Hepatocyte (in vitro differentiated cells): ENCODE measurements at regions not wholly inside any gene's neighbourhood (a gene's known extent, or its start where the extent isn't known, plus 50 kb on each side); places are given as distances from the start of the nearest gene placed in this dataset.

ENCODE experiments used
- DNase-seq: peaks from one replicate; pipeline ENCODE4 v3.0.0-alpha.2; 2016; ENCODE audit warnings: low spot score
- H2AFZ ChIP-seq: fragments of 200-600 bp; sonication (generic); 2 replicates; pipeline ENCODE4 v1.6.0; 2016; ENCODE audit warnings: antibody characterized with exemption, mild to moderate bottlenecking
- H3K27ac ChIP-seq: fragments of 200-600 bp; sonication (generic); 2 replicates; pipeline ENCODE4 v1.5.1; 2016; ENCODE audit warnings: mild to moderate bottlenecking
- H3K27me3 ChIP-seq: fragments of 200-600 bp; sonication (generic); 2 replicates; pipeline ENCODE4 v1.6.1; 2016
- H3K36me3 ChIP-seq: fragments of 200-600 bp; sonication (generic); replicated peaks from 2 replicates; pipeline ENCODE4 v1.5.1; 2016; ENCODE audit warnings: low read depth; ENCODE audit not compliant: insufficient read depth
- H3K4me1 ChIP-seq: fragments of 200-600 bp; sonication (generic); 2 replicates; pipeline ENCODE4 v1.5.1; 2016; ENCODE audit warnings: mild to moderate bottlenecking, moderate library complexity; ENCODE audit not compliant: insufficient read depth
- H3K4me2 ChIP-seq: fragments of 200-600 bp; sonication (generic); 2 replicates; pipeline ENCODE4 v1.6.0; 2016
- H3K4me3 ChIP-seq: fragments of 200-600 bp; sonication (generic); 2 replicates; pipeline ENCODE4 v1.5.1; 2016; ENCODE audit warnings: mild to moderate bottlenecking
- H3K79me2 ChIP-seq: fragments of 200-600 bp; sonication (generic); 2 replicates; pipeline ENCODE4 v1.6.0; 2017; ENCODE audit warnings: mild to moderate bottlenecking
- H3K9me2 ChIP-seq: fragments of 200-600 bp; sonication (generic); replicated peaks from 2 replicates; pipeline ENCODE4 v1.6.0; 2017; ENCODE audit warnings: mild to moderate bottlenecking; ENCODE audit not compliant: insufficient read depth
- H3K9me3 ChIP-seq: fragments of 200-600 bp; sonication (generic); 2 replicates; pipeline ENCODE4 v1.5.1; 2016; ENCODE audit warnings: low read depth, mild to moderate bottlenecking
- H4K20me1 ChIP-seq: fragments of 200-600 bp; sonication (generic); 2 replicates; pipeline ENCODE4 v1.6.0; 2016; ENCODE audit warnings: mild to moderate bottlenecking; ENCODE audit not compliant: insufficient read depth, poor library complexity, severe bottlenecking
- EZH2 ChIP-seq: fragments of 200-600 bp; sonication (generic); IDR thresholded peaks from 2 replicates; pipeline ENCODE4 v1.6.1; 2016; ENCODE audit warnings: antibody characterized with exemption, mild to moderate bottlenecking, borderline replicate concordance
- EZH2phosphoT487 ChIP-seq: fragments of 200-600 bp; sonication (generic); IDR thresholded peaks from one replicate; pipeline ENCODE4 v1.6.1; 2018; ENCODE audit warnings: antibody characterized with exemption, mild to moderate bottlenecking, low read depth, moderate library complexity; ENCODE audit not compliant: unreplicated experiment, severe bottlenecking
- WGBS: methylation state at CpG from one replicate; pipeline ENCODE4 v1.1.6; 2016; ENCODE audit warnings: low lambda C conversion rate; ENCODE audit errors: missing lambda C conversion rate; 5-methylcytosine and 5-hydroxymethylcytosine counted together
- TF ChIP-seq, protein P1 (sequence below): fragments of 200-600 bp; sonication (generic); IDR thresholded peaks from 2 replicates; pipeline ENCODE4 v1.5.1; 2016; ENCODE audit warnings: antibody characterized with exemption, mild to moderate bottlenecking; ENCODE audit not compliant: poor library complexity

DNA sequence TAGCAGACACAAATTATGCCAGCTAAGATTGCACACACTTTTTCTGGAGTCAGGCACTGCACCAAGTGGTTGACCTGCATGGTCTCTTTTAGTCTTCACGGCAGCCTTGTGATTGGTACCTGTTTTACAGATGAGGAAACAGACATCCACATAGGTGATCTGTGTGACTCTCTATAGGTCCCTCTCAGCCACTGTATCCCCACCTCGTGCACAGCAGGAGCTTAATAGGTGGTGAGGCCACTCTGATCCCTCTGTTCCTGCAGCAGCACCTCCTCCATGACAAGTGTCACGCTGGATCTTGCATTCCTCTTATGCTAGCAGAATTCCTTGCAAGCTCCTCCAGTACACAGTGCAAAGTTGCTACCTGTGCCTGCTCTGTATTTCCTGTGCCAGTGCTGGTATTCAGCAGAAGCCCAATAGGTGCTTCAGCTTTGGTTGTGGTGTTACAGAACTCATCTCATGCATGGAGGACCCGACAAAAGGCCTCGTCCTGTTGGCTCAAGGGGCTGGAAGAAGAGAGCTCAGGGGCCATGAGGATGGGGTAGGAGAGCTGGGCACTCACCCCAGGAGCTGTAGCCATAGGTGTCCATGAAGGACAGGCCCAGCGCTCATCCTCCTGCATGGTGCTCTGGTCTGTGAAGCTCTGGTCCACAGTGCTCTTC is 546.7 kb downstream of the PTPRU start:
- peaks cover 9% of the 10 kb centered on the region for H3K27me3 ChIP-seq
- DNase-seq: no peak
- no peak overlapping the region for H3K27ac ChIP-seq
- H3K9me2 ChIP-seq: no peaks in the 10 kb centered on the region
- no peaks in the 10 kb centered on the region for H3K36me3 ChIP-seq
- WGBS: 78% methylated on average over 6 of the region's 6 CpGs
- no peaks in the 10 kb centered on the region for H3K9me3 ChIP-seq
- no peak overlapping the region for H3K4me3 ChIP-seq
- H3K4me2 ChIP-seq: no peak overlapping the region
- no peaks in the 10 kb centered on the region for H3K4me1 ChIP-seq
- no peaks in the 10 kb centered on the region for H3K79me2 ChIP-seq
- TF ChIP-seq EZH2phosphoT487 (no peak), EZH2 (no peak)
- TF ChIP-seq, protein P1, sequence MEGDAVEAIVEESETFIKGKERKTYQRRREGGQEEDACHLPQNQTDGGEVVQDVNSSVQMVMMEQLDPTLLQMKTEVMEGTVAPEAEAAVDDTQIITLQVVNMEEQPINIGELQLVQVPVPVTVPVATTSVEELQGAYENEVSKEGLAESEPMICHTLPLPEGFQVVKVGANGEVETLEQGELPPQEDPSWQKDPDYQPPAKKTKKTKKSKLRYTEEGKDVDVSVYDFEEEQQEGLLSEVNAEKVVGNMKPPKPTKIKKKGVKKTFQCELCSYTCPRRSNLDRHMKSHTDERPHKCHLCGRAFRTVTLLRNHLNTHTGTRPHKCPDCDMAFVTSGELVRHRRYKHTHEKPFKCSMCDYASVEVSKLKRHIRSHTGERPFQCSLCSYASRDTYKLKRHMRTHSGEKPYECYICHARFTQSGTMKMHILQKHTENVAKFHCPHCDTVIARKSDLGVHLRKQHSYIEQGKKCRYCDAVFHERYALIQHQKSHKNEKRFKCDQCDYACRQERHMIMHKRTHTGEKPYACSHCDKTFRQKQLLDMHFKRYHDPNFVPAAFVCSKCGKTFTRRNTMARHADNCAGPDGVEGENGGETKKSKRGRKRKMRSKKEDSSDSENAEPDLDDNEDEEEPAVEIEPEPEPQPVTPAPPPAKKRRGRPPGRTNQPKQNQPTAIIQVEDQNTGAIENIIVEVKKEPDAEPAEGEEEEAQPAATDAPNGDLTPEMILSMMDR: no peak
- no peaks in the 10 kb centered on the region for H4K20me1 ChIP-seq
- H2AFZ ChIP-seq: no peak overlapping the region

DNA sequence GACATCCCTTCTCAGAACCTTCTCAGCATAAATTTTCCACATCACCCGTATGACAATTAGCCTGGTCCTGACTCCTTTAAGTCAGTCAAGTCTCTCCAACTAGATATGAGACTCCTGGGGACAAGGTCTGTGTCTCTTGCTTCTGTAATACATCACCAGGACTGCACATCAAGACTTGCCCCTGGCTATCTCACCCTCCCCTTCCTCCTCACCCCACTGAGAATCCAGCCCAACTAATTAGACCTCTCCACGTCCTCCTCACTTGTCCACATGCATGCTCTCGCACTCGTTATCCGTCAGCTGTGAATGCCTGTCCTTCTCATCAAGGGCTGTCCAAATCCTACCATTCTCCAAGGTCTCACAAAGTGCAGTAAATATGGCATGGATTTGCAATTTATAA is 542.8 kb downstream of the PTPRU start:
- Histone ChIP-seq H3K4me2 (no peak overlapping the region), H3K4me1 (no peaks in the 10 kb centered on the region), H3K9me2 (no peaks in the 10 kb centered on the region), H3K4me3 (no peak overlapping the region), H3K27me3 (peaks cover 8% of the 10 kb centered on the region), H3K27ac (no peak overlapping the region), H2AFZ (no peak overlapping the region), H4K20me1 (no peaks in the 10 kb centered on the region), H3K36me3 (no peaks in the 10 kb centered on the region), H3K79me2 (no peaks in the 10 kb centered on the region), H3K9me3 (no peaks in the 10 kb centered on the region)
- TF ChIP-seq, protein P1: no peak
- TF ChIP-seq EZH2phosphoT487: no peak
- no peak for TF ChIP-seq EZH2
- DNase-seq: no peak
- 92% methylated on average over 5 of the region's 5 CpGs for WGBS

DNA sequence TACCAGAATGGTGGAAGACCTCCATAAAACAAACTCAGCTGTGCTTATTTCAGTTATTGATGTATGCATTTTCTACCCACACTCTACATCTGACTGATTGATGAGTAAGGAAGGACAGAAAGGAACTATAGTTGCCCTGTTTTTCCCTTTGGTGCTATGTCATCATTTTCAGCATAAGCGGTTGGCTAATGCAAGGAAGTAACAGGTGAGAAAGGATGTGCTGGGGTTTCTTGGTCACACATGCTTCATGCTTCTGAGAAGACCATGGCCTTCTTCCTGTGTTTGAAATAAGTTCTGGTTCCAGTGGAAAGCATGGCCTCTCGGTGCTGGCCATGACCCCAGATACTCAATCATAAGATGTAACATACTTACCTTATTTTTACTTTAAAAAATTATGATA is 541.2 kb downstream of the PTPRU start:
- DNase-seq: no peak
- no peaks in the 10 kb centered on the region for H4K20me1 ChIP-seq
- no peak overlapping the region for H3K4me2 ChIP-seq
- TF ChIP-seq EZH2 (no peak), EZH2phosphoT487 (no peak)
- TF ChIP-seq, protein P1: no peak
- no peaks in the 10 kb centered on the region for H3K79me2 ChIP-seq
- H3K4me3 ChIP-seq: no peak overlapping the region
- H3K36me3 ChIP-seq: no peaks in the 10 kb centered on the region
- H3K27me3 ChIP-seq: peaks cover 8% of the 10 kb centered on the region
- no peak overlapping the region for H2AFZ ChIP-seq
- H3K9me2 ChIP-seq: no peaks in the 10 kb centered on the region
- no peak overlapping the region for H3K27ac ChIP-seq
- WGBS: 94% methylated on average over 2 of the region's 2 CpGs
- H3K9me3 ChIP-seq: no peaks in the 10 kb centered on the region
- no peaks in the 10 kb centered on the region for H3K4me1 ChIP-seq
